Large intestine (tissue), 3 donors: ENCODE measurements at regions not wholly inside any gene's neighbourhood (a gene's known extent, or its start where the extent isn't known, plus 50 kb on each side); places are given as distances from the start of the nearest gene placed in this dataset.
"Not testable (repeated sequence)": the region's sequence is repeated elsewhere in the genome, so short reads cannot be mapped to it uniquely, and the experiment has no call there.

Source experiments
- DNase-seq, 2 donors: peaks; one replicate each; pipeline versions ENCODE4 v3.0.0 to v3.0.0-alpha.2; 2013
- H3K27ac ChIP-seq: one replicate; pipeline ENCODE4 v1.5.1; 2013; ENCODE audit warnings: low read length
- H3K27me3 ChIP-seq: 2 replicates; pipeline ENCODE4 v1.6.1; 2013; ENCODE audit warnings: low read length; ENCODE audit not compliant: control insufficient read depth, insufficient read depth
- H3K36me3 ChIP-seq: 2 replicates; pipeline ENCODE4 v1.6.1; 2013; ENCODE audit warnings: low read length; ENCODE audit not compliant: control insufficient read depth, insufficient read depth
- H3K4me1 ChIP-seq: one replicate; pipeline ENCODE4 v1.6.1; 2013; ENCODE audit warnings: low read length; ENCODE audit not compliant: control insufficient read depth, insufficient read depth
- H3K4me3 ChIP-seq: one replicate; pipeline ENCODE4 v1.5.1; 2013; ENCODE audit warnings: low read length
- H3K9me3 ChIP-seq: one replicate; pipeline ENCODE4 v1.6.1; 2013; ENCODE audit warnings: mild to moderate bottlenecking, low read depth, low read length, moderate library complexity; ENCODE audit not compliant: control insufficient read depth
- WGBS: methylation state at CpG from one replicate; pipeline ENCODE4 v1.1.5; 2013; ENCODE audit warnings: low lambda C conversion rate; ENCODE audit not compliant: insufficient coverage; 5-methylcytosine and 5-hydroxymethylcytosine counted together

DNA sequence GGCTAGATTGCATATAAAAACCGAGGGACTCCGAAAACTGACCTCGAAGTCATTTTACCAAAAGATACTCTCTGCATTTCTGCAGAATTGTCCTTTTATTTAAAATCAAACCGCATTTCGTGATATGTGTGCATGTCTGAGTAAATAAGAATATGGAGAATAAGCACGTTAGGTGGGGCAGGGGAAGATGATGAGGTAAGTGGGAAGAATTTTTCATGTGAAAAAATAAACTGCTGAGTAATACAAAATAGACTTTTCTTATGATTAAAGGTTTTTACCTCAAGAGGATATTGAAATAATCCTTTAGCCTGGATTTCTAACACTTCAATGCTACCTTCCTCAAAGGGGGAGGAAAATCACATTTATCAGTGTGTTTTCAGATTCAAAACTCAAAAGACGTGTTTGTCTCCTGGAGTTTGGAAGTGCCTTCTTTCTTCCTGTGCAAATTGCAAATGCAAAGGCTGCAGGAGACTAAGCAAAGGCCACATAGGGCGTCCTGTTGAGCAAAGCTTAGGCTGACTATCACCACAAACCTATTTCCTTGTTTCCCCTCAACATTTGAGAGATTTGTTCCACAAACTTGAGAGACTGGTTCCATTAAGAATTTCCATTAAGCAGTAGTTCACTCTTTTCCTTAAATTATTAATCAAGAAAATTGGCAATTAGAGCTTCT lies 813.5 kb downstream of the MCTP2 start:
- Histone ChIP-seq H3K4me3 (no peak overlapping the region), H3K36me3 (no peaks in the 10 kb centered on the region), H3K27ac (no peak overlapping the region), H3K9me3 (no peaks in the 10 kb centered on the region), H3K4me1 (no peaks in the 10 kb centered on the region), H3K27me3 (no peaks in the 10 kb centered on the region)
- no peak for DNase-seq
- WGBS = 100% methylated on average over 4 of the region's 8 CpGs

DNA sequence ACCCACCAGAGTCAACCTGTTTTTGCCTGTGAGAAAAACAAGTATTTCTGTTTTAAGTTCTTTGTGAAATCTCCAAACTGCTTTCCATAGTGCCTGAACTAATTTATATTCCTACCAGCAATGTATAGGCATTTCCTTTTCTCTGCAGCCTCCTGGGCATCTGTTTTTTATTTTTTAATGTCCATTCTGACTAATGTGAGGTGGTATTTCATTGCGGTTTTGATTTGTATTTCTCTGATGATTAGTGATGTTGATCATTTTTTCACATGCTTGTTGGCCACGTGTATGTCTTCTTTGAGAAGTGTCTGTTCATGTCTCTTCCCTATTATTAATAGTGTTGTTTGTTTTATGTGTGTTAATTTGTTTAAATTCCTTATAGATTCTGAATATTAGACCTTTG lies 820.5 kb downstream of the MCTP2 start:
- Histone ChIP-seq H3K4me3 (no peak overlapping the region), H3K9me3 (no peaks in the 10 kb centered on the region), H3K27ac (no peak overlapping the region), H3K36me3 (no peaks in the 10 kb centered on the region), H3K4me1 (no peaks in the 10 kb centered on the region), H3K27me3 (no peaks in the 10 kb centered on the region)
- DNase-seq = no peak
- 100% methylated on average over 1 of the region's 2 CpGs for WGBS

DNA sequence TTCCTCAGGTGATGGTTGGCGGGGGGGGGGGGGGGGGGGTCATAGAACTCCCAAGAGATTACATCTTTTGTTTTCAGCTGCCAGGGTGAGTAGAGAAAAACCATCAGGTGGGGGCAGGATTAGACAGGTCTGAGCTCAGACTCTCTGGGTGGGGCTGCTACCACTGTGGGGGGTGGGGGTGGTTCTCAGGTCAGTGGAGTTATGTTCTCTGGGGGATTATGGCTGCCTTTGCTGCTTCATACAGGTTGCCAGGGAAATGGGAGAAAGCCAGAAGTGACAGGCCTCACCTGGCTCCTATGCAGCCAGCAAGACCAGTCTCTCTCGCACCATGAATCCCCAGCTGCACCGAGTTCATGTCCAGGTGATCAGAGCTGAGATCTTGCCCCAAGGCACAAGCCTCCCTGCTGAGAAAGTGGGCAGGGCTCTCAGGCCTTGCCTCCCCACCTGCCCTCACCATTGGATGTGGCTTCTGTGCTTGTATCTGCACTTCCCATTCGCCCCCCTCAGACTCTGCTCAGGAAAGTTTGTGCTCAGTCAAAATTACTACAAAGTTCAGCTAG lies 828.1 kb downstream of the MCTP2 start:
- no peaks in the 10 kb centered on the region for H3K9me3 ChIP-seq
- H3K27me3 ChIP-seq = no peaks in the 10 kb centered on the region
- no peak overlapping the region for H3K4me3 ChIP-seq
- no CpG with 5 or more reads among the region's 4 CpGs for WGBS
- H3K4me1 ChIP-seq = no peaks in the 10 kb centered on the region
- no peaks in the 10 kb centered on the region for H3K36me3 ChIP-seq
- DNase-seq = no peak
- no peak overlapping the region for H3K27ac ChIP-seq

DNA sequence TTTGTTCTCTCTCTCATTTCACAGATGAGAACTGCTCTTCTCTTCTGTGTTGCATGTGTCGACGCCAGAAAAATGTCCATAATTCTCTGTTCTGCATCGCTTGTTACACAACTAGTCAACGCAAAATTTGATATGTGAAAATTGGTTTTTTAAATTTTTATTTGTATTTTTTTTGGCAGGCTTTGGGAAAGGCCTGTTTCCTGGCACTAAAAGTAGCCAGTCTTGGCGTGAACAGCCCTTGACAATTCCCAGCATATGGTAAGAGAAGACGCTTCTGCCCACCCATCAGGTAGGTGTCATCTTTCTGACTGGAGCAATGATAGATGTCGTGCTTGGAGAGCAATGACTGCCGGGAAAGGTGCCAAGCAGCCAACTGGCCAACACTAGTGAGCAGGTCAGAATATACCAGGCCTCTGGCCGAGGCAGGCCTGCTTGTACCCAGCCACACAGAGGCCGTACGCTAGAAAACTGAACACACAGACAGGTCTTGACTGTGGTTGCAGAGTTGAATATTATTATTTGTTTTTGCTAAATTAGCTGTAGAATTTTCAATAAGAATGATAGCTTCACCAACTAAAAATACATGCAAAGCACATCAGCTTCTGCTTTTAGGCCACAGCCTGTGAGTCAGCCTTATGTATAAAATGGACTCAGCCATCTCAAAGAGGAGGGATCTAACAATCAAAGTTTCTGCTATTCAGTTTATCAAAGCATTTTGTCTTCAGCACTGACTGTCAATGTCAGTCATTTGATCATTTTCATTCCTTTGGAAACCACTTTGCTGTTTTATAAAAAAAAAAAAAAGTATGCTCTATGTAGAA lies 837.5 kb downstream of the MCTP2 start:
- Histone ChIP-seq H3K27ac (no peak overlapping the region), H3K4me1 (no peaks in the 10 kb centered on the region), H3K4me3 (no peak overlapping the region), H3K9me3 (no peaks in the 10 kb centered on the region), H3K36me3 (no peaks in the 10 kb centered on the region), H3K27me3 (no peaks in the 10 kb centered on the region)
- DNase-seq = no peak
- WGBS = 89% methylated on average over 3 of the region's 11 CpGs

DNA sequence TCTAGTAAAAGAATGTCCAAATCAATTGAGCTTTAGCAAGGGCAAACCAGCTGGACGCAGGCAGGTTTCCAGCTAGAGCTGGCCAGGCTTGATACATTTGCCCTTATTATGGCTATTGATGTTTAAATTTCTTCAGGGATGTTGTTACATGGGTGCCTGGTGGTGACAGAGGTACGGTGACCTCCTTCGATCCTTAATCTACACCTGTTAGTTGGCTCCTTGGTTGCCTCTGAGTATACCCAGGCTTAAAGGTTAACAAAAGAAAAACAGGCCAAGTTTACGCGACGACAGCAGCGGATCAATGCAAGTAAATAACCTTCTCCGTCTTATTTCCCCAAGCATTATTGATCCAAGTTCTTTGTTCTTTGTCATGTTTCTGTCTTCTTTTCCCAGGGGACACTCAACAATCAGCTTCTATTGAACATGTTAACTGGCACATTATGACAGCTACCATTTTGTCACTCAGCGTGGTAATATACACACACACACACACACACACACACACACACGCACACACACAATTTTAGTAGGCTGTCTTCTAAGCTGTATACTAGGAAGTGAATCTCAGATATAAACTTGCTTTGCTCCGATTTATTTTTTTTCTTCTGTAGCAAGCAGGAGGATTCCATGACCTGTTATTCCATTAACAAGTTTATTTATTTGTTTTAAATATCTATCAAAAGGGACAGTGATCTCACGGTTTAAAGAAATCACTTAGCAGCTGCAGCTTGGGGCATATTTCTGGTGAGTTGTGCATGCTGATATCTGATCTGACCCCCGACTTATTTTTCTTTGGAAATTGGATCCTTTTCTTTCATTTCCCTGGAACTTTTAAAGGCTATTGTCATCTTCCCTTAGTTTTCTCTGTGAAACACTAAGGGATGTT lies 844.7 kb downstream of the MCTP2 start:
- no peak for DNase-seq
- Histone ChIP-seq H3K27me3 (no peaks in the 10 kb centered on the region), H3K27ac (no peak overlapping the region), H3K36me3 (no peaks in the 10 kb centered on the region), H3K4me3 (no peak overlapping the region), H3K9me3 (no peaks in the 10 kb centered on the region), H3K4me1 (no peaks in the 10 kb centered on the region)
- 70% methylated on average over 4 of the region's 13 CpGs for WGBS

DNA sequence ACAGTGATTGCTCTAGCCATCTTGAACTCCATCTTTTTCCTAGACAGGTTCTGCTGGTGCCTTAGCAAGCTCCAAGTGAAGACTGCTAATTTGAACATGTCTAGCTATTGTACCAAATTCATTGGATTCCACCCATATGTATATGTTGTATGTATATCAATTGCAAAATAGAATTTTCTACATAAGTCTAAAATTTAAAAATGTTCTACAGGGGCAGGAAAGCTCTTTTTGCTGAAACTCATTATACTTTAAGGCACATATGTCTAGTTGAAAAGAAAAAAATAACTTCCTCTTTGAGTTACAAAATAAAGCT lies 845.3 kb downstream of the MCTP2 start:
- DNase-seq = no peak
- H3K27ac ChIP-seq = no peak overlapping the region
- no peaks in the 10 kb centered on the region for H3K4me1 ChIP-seq
- no peaks in the 10 kb centered on the region for H3K9me3 ChIP-seq
- H3K27me3 ChIP-seq = no peaks in the 10 kb centered on the region
- H3K4me3 ChIP-seq = no peak overlapping the region
- no peaks in the 10 kb centered on the region for H3K36me3 ChIP-seq

DNA sequence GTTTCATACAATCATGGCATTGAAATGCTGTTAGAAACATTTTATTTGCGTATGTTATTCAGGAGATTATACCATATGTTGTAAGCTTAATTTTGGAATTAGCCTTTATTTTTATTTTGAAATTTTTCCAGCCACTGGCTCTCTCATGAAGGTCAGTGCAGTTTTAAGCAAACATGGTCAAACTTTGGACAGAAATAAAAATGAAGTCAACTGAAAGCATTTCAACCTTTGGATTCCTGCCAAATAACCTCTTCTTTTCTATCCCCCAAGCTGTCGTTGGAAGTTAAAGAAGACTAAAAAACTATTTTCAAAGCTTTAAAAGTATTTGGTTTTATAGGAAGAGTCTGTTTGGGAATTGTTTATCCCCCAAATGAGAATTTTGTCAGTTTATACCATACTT lies 846.6 kb downstream of the MCTP2 start:
- DNase-seq = no peak
- H3K4me1 ChIP-seq = no peaks in the 10 kb centered on the region
- H3K27me3 ChIP-seq = no peaks in the 10 kb centered on the region
- no peaks in the 10 kb centered on the region for H3K36me3 ChIP-seq
- H3K9me3 ChIP-seq = no peaks in the 10 kb centered on the region
- H3K4me3 ChIP-seq = no peak overlapping the region
- 75% methylated on average over 1 of the region's 2 CpGs for WGBS
- H3K27ac ChIP-seq = no peak overlapping the region

DNA sequence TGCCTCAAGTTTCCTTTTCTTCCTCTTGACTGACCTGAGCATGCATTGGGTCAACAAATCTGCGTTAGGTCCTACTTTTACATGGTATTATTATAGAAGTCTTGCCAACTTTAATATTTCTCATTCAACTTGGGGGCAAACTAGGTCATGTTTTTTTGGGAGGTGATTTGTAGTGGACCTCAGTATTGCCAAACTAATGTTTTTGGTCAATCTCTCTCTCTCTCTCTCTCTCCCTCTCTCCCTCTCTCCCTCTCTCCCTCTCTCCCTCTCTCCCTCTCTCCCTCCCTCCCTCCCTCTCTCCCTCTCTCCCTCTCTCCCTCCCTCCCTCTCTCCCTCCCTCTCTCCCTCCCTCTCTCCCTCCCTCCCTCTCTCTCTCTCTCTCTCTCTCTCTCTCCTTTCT lies 848.9 kb downstream of the MCTP2 start:
- not testable (repeated sequence) for DNase-seq, H3K27me3 ChIP-seq, H3K4me1 ChIP-seq, H3K9me3 ChIP-seq, H3K4me3 ChIP-seq, H3K36me3 ChIP-seq, H3K27ac ChIP-seq
- WGBS = 100% methylated on average over 1 of the region's 1 CpG

DNA sequence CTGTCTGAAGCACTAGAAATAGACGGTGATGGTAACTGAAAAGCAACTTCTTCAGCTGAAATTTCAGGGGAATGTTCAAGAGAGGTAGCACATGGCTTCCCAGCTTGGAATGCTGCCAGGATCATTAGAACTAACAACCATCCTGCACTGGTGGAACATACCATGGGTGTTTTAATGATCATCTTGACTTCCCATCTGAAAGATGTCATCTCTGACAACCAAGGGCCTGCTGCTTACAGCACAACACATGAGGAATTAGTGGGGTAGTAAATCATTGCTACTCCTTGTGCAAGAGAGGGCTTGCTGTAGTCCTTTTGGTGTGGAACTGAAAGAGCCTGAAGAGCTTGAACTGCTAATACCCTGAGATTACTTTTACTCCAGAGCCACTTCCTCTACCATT lies 853.7 kb downstream of the MCTP2 start:
- Histone ChIP-seq H3K9me3 (no peaks in the 10 kb centered on the region), H3K4me3 (no peak overlapping the region), H3K27me3 (no peaks in the 10 kb centered on the region), H3K4me1 (no peaks in the 10 kb centered on the region), H3K27ac (no peak overlapping the region), H3K36me3 (no peaks in the 10 kb centered on the region)
- DNase-seq = peak in 1 of 2 donors; percentile 4
- no CpG with 5 or more reads among the region's 1 CpG for WGBS

DNA sequence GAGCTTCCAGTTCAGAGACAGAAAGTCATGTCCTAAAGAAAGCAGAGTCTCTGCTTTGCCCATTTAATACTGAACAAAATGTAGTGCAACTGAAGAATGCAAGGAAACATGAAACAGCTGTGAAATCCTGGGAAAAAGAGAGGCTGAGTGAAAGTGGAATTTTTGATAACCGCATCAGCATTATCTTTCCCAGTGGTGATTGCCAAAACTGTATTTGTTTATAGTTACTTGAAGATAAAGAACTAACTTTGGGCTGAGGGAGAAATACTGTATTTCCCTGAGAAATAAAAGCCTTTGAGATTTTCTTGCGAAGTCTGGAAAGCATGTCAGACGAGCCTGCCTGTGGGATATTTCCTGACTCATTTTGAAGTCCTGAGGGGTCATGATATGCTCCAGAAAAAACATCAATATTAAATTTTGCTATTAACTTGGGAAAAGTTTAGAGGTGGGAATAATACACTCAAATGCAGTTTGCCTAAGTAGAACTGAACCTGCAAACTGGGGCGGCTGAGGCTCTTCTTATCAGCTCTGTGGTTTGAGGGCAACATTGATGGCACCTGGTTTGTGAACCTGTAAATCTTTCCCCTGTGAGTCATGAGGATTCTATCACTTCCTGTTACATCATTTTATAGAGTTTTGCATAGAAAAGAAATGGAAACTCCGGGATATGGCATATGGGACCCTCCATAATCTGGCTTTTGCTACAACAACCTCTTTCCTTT lies 855.3 kb downstream of the MCTP2 start:
- H3K27ac ChIP-seq = no peak overlapping the region
- WGBS = 80% methylated on average over 1 of the region's 5 CpGs
- no peak for DNase-seq

More for the DNA sequence above, 855.3 kb downstream of the MCTP2 start:
- Histone ChIP-seq H3K4me3 (no peak overlapping the region), H3K4me1 (no peaks in the 10 kb centered on the region), H3K9me3 (no peaks in the 10 kb centered on the region), H3K27me3 (no peaks in the 10 kb centered on the region), H3K36me3 (no peaks in the 10 kb centered on the region)
